Dendritic cell treated with granulocyte-macrophage colony-stimulating factor and Interleukin-4, amounts not matched to agents 40 ng/mL and 50 ng/mL, for 4 days (primary cell): ENCODE measurements at regions not wholly inside any gene's neighbourhood (a gene's known extent, or its start where the extent isn't known, plus 50 kb on each side); places are given as distances from the start of the nearest gene placed in this dataset.
"Not testable (repeated sequence)": the region's sequence is repeated elsewhere in the genome, so short reads cannot be mapped to it uniquely, and the experiment has no call there.

Experiments
- H3K27ac Mint-ChIP-seq: one replicate; pipeline ENCODE4 v1.8.0; 2022; ENCODE audit warnings: mild to moderate bottlenecking, mixed read lengths
- H3K27me3 Mint-ChIP-seq: one replicate; pipeline ENCODE4 v1.8.0; 2022; ENCODE audit warnings: mild to moderate bottlenecking, mixed read lengths
- H3K36me3 Mint-ChIP-seq: one replicate; pipeline ENCODE4 v1.8.0; 2022; ENCODE audit warnings: low read depth, mixed read lengths
- H3K4me1 Mint-ChIP-seq: one replicate; pipeline ENCODE4 v1.8.0; 2022; ENCODE audit warnings: low read depth, mixed read lengths
- H3K4me3 Mint-ChIP-seq: one replicate; pipeline ENCODE4 v1.8.0; 2022; ENCODE audit warnings: mild to moderate bottlenecking, moderate library complexity, mixed read lengths
- H3K9me3 Mint-ChIP-seq: one replicate; pipeline ENCODE4 v1.8.0; 2022; ENCODE audit warnings: mixed read lengths
- intact Hi-C: fragments of 100-400 bp; cut with micrococcal nuclease; formaldehyde crosslinking; loops from one replicate; pipeline ENCODE4 v1.15.0; 2022

- H3K4me3 Mint-ChIP-seq, H3K36me3 Mint-ChIP-seq, H3K9me3 Mint-ChIP-seq, H3K4me1 Mint-ChIP-seq, intact Hi-C loops, H3K27ac Mint-ChIP-seq, H3K27me3 Mint-ChIP-seq: not testable (repeated sequence)
Observed at GRCh38 chr2:48061656-48062055, 155.4 kb upstream of the FBXO11 start.

- intact Hi-C loops: no loop called here
- peaks cover 3% of the 10 kb centered on the region for H3K27me3 Mint-ChIP-seq
Observed at GRCh38 chr2:48065096-48065495, 158.8 kb upstream of the FBXO11 start.

GRCh38 chr2:48066000-48066399, 159.7 kb upstream of the FBXO11 start:
- intact Hi-C loops: no loop called here
- peaks cover 11% of the 10 kb centered on the region for H3K4me1 Mint-ChIP-seq
- H3K9me3 Mint-ChIP-seq: no peaks in the 10 kb centered on the region
- no peak overlapping the region for H3K27ac Mint-ChIP-seq
- peaks cover 2% of the 10 kb centered on the region for H3K27me3 Mint-ChIP-seq
- no peaks in the 10 kb centered on the region for H3K36me3 Mint-ChIP-seq
- H3K4me3 Mint-ChIP-seq: no peak overlapping the region

More at GRCh38 chr2:48065096-48065495, 158.8 kb upstream of the FBXO11 start:
- Mint-ChIP-seq H3K9me3 (no peaks in the 10 kb centered on the region), H3K4me3 (no peak overlapping the region), H3K4me1 (peaks cover 9% of the 10 kb centered on the region), H3K27ac (no peak overlapping the region), H3K36me3 (no peaks in the 10 kb centered on the region)

- H3K27ac Mint-ChIP-seq: no peak overlapping the region
- intact Hi-C loops: no loop called here
- no peak overlapping the region for H3K4me3 Mint-ChIP-seq
- peaks cover 5% of the 10 kb centered on the region for H3K27me3 Mint-ChIP-seq
- H3K9me3 Mint-ChIP-seq: no peaks in the 10 kb centered on the region
- H3K4me1 Mint-ChIP-seq: peaks cover 11% of the 10 kb centered on the region
- no peaks in the 10 kb centered on the region for H3K36me3 Mint-ChIP-seq
Observed at GRCh38 chr2:48069769-48070168, 163.5 kb upstream of the FBXO11 start.

- intact Hi-C loops: no loop called here
- Mint-ChIP-seq H3K9me3 (no peaks in the 10 kb centered on the region), H3K27ac (no peak overlapping the region), H3K27me3 (peaks cover 5% of the 10 kb centered on the region), H3K4me1 (peaks cover 11% of the 10 kb centered on the region), H3K4me3 (no peak overlapping the region), H3K36me3 (no peaks in the 10 kb centered on the region)
Observed at GRCh38 chr2:48070415-48070814, 164.1 kb upstream of the FBXO11 start.

GRCh38 chr2:48072583-48072982, 166.3 kb upstream of the FBXO11 start:
- H3K36me3 Mint-ChIP-seq: no peaks in the 10 kb centered on the region
- no peak overlapping the region for H3K27ac Mint-ChIP-seq
- H3K4me3 Mint-ChIP-seq: no peak overlapping the region
- H3K27me3 Mint-ChIP-seq: peaks cover 5% of the 10 kb centered on the region
- no peaks in the 10 kb centered on the region for H3K9me3 Mint-ChIP-seq
- intact Hi-C loops: no loop called here
- peaks cover 11% of the 10 kb centered on the region for H3K4me1 Mint-ChIP-seq

- Mint-ChIP-seq H3K4me1 (peaks cover 13% of the 10 kb centered on the region), H3K4me3 (no peak overlapping the region), H3K36me3 (no peaks in the 10 kb centered on the region), H3K9me3 (no peaks in the 10 kb centered on the region), H3K27ac (no peak overlapping the region), H3K27me3 (peaks cover 5% of the 10 kb centered on the region)
- intact Hi-C loops: no loop called here
Observed at GRCh38 chr2:48075631-48076030, 169.3 kb upstream of the FBXO11 start.

GRCh38 chr2:48080534-48081316, 174.4 kb upstream of the FBXO11 start:
- Mint-ChIP-seq H3K27me3 (no peaks in the 10 kb centered on the region), H3K4me3 (no peak overlapping the region), H3K36me3 (no peaks in the 10 kb centered on the region), H3K9me3 (no peaks in the 10 kb centered on the region), H3K27ac (peak overlapping the region; percentile 60), H3K4me1 (peaks cover 23% of the 10 kb centered on the region)
- intact Hi-C loops: no loop called here

- no peaks in the 10 kb centered on the region for H3K36me3 Mint-ChIP-seq
- H3K27ac Mint-ChIP-seq: peak overlapping the region; percentile 60
- peaks cover 23% of the 10 kb centered on the region for H3K4me1 Mint-ChIP-seq
- no peaks in the 10 kb centered on the region for H3K9me3 Mint-ChIP-seq
- H3K27me3 Mint-ChIP-seq: no peaks in the 10 kb centered on the region
- intact Hi-C loops: no loop called here
- no peak overlapping the region for H3K4me3 Mint-ChIP-seq
Observed at GRCh38 chr2:48081317-48081628, 175.0 kb upstream of the FBXO11 start.

- H3K4me1 Mint-ChIP-seq: peaks cover 8% of the 10 kb centered on the region
- H3K9me3 Mint-ChIP-seq: no peaks in the 10 kb centered on the region
- intact Hi-C loops: no loop called here
- no peak overlapping the region for H3K27ac Mint-ChIP-seq
- no peak overlapping the region for H3K4me3 Mint-ChIP-seq
- H3K36me3 Mint-ChIP-seq: no peaks in the 10 kb centered on the region
- no peaks in the 10 kb centered on the region for H3K27me3 Mint-ChIP-seq
Observed at GRCh38 chr2:48085888-48086287, 179.6 kb upstream of the FBXO11 start.

GRCh38 chr2:48088994-48089393, 182.7 kb upstream of the FBXO11 start:
- H3K9me3 Mint-ChIP-seq: no peaks in the 10 kb centered on the region
- H3K27me3 Mint-ChIP-seq: no peaks in the 10 kb centered on the region
- no peaks in the 10 kb centered on the region for H3K36me3 Mint-ChIP-seq
- H3K4me3 Mint-ChIP-seq: no peak overlapping the region
- no peaks in the 10 kb centered on the region for H3K4me1 Mint-ChIP-seq
- no peak overlapping the region for H3K27ac Mint-ChIP-seq
- intact Hi-C loops: no loop called here

GRCh38 chr2:48089644-48090043, 183.3 kb upstream of the FBXO11 start:
- Mint-ChIP-seq H3K4me3 (no peak overlapping the region), H3K36me3 (no peaks in the 10 kb centered on the region), H3K9me3 (no peaks in the 10 kb centered on the region), H3K27me3 (no peaks in the 10 kb centered on the region), H3K4me1 (no peaks in the 10 kb centered on the region), H3K27ac (no peak overlapping the region)
- intact Hi-C loops: no loop called here

- no peak overlapping the region for H3K27ac Mint-ChIP-seq
- no peaks in the 10 kb centered on the region for H3K9me3 Mint-ChIP-seq
- H3K36me3 Mint-ChIP-seq: no peaks in the 10 kb centered on the region
- intact Hi-C loops: no loop called here
- H3K27me3 Mint-ChIP-seq: no peaks in the 10 kb centered on the region
- H3K4me3 Mint-ChIP-seq: no peak overlapping the region
- no peaks in the 10 kb centered on the region for H3K4me1 Mint-ChIP-seq
Observed at GRCh38 chr2:48092846-48093803, 186.8 kb upstream of the FBXO11 start.

GRCh38 chr2:48096765-48097164, 190.5 kb upstream of the FBXO11 start:
- H3K4me1 Mint-ChIP-seq, H3K27ac Mint-ChIP-seq, H3K27me3 Mint-ChIP-seq, H3K4me3 Mint-ChIP-seq, H3K36me3 Mint-ChIP-seq, intact Hi-C loops: not testable (repeated sequence)
- peaks cover 26% of the 10 kb centered on the region for H3K9me3 Mint-ChIP-seq
